GM18511 (cell line): ENCODE measurements at regions not wholly inside any gene's neighbourhood (a gene's known extent, or its start where the extent isn't known, plus 50 kb on each side); places are given as distances from the start of the nearest gene placed in this dataset.

ENCODE experiments used
- ATAC-seq: cut with Tn5 transposase; IDR thresholded peaks from one replicate; pipeline ENCODE4 v1.9.1; 2021; ENCODE audit warnings: mild to moderate bottlenecking, moderate library complexity; ENCODE audit not compliant: unreplicated experiment

DNA sequence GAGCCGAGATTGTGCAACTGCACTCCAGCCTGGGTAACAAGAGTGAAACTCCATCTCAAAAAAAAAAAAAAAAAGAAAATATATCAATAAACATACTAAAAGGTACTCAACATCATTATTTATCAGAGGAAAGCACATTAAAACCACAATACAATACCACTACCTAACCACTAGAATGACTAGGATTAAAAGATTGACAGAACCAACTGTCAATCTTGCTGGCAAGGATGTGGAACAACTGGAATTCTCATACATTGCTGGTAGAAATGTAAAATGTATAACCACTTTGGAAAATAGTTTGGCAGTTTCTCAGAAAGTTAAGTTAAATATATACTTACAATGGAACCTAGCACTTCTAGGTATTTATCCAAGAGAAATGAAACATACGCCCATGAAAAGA, 88.6 kb downstream of the B3GNT2 start:
- no peak for ATAC-seq

DNA sequence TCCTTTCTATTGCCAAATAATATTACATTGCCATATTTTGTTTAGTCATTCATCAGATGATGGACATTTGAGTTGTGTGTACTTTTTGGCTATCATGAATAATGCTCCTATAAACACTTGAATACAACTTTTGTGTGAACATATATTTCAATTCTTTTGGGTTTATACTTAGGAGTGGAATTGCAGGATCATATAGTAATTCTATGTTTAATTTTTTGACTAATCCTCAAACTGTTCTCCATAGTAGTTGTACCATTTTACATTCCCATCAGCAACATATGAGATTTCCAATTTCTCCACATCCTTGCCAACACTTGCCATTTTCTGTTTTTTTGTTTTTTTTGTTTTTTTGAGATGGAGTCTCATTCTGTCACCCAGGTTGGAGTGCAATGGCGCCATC, 87.2 kb downstream of the B3GNT2 start:
- ATAC-seq, result no peak

DNA sequence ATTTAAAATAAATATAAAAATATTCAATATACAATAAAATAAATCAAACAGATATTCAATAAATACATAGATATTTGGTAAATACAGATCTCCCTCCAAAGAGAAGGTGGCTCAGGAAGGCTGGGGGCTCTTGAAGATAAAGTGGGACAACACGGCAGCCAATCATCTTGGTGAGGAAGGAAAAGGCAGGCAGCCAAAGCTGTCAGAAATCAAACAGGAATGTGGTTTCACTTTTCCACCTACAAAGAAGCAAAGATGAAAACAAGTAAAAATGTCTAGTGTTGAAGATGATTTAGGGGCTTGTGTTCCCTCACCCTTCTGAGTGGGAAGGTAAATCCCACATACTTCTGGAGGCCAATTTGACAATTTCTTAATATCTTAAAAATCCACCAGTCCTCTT, 85.7 kb downstream of the B3GNT2 start:
- ATAC-seq, result no peak

DNA sequence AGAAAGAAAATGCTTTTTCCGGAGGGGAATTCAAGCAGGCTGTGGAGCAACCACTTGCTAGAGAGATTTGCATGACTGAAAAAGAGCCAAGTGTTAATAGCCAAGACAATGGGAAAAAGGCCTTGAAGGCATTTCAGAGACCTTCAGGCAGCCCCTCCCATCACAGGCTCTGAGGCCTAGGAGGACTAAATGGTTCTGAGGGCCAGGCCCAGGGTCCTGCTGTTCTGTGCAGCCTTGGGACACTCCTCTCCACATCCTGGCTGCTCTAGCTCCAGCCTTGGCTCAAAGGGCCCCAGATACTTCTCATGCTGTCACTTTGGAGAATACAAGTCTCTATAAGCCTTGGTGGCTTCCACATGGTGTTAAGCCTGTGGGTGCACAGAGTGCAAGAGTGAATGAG, 81.8 kb downstream of the B3GNT2 start:
- ATAC-seq, result no peak
